Astrocyte (in vitro differentiated cells and primary cell): ENCODE measurements at regions not wholly inside any gene's neighbourhood (a gene's known extent, or its start where the extent isn't known, plus 50 kb on each side); places are given as distances from the start of the nearest gene placed in this dataset.

Source experiments
- EZH2 ChIP-seq: IDR thresholded peaks from 2 replicates; pipeline ENCODE4 v1.6.1; 2012; ENCODE audit warnings: mild to moderate bottlenecking, low read length, inconsistent platforms; ENCODE audit not compliant: insufficient read depth
- TF ChIP-seq, protein P1 (sequence below): IDR thresholded peaks from 2 replicates; pipeline ENCODE4 v1.5.1; 2011; ENCODE audit warnings: low read depth, mild to moderate bottlenecking, inconsistent platforms, low read length, moderate library complexity; ENCODE audit not compliant: insufficient read depth

- TF ChIP-seq, protein P1, sequence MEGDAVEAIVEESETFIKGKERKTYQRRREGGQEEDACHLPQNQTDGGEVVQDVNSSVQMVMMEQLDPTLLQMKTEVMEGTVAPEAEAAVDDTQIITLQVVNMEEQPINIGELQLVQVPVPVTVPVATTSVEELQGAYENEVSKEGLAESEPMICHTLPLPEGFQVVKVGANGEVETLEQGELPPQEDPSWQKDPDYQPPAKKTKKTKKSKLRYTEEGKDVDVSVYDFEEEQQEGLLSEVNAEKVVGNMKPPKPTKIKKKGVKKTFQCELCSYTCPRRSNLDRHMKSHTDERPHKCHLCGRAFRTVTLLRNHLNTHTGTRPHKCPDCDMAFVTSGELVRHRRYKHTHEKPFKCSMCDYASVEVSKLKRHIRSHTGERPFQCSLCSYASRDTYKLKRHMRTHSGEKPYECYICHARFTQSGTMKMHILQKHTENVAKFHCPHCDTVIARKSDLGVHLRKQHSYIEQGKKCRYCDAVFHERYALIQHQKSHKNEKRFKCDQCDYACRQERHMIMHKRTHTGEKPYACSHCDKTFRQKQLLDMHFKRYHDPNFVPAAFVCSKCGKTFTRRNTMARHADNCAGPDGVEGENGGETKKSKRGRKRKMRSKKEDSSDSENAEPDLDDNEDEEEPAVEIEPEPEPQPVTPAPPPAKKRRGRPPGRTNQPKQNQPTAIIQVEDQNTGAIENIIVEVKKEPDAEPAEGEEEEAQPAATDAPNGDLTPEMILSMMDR = no peak
- no peak for TF ChIP-seq EZH2
Measured at GRCh38 chr2:149924549-149925213, 337.1 kb upstream of the MMADHC start.
